ENCODE measurements at regions not wholly inside any gene's neighbourhood (a gene's known extent, or its start where the extent isn't known, plus 50 kb on each side); places are given as distances from the start of the nearest gene placed in this dataset.

- H3K4me3 ChIP-seq: no peak overlapping the region
- Mint-ChIP-seq H3K9me3 (no peaks in the 10 kb centered on the region; the same call in 2 of the 3 replicates), H3K4me1 (no peaks in the 10 kb centered on the region), H3K36me3 (ENCODE audit: low read depth) (no peaks in the 10 kb centered on the region), H3K27ac (no peak overlapping the region), H3K27me3 (ENCODE audit: insufficient read depth, low read depth, poor library complexity) (no peaks in the 10 kb centered on the region), H3K4me3 (no peak overlapping the region)
- no peaks in the 10 kb centered on the region for H4K20me1 ChIP-seq (replicated peaks; ENCODE audit: insufficient read depth)
- no peaks in the 10 kb centered on the region for H3K79me2 ChIP-seq (replicated peaks; ENCODE audit: insufficient read depth)
- no peak overlapping the region for H2AFZ ChIP-seq
- H3K27me3 ChIP-seq (ENCODE audit: insufficient read depth): no peaks in the 10 kb centered on the region
- H3K27ac ChIP-seq (ENCODE audit: low read depth): no peak overlapping the region
- H3F3A ChIP-seq (replicated peaks; ENCODE audit: low read depth): no peaks in the 10 kb centered on the region
- ATAC-seq (no peak), DNase-seq (ENCODE audit: low spot score) (no peak)
- H3K4me2 ChIP-seq: no peak overlapping the region
- H3K36me3 ChIP-seq (ENCODE audit: insufficient read depth): no peaks in the 10 kb centered on the region
- TF ChIP-seq ETS1 (IDR thresholded peaks at IDR 0.05) (no peak), NANOG (IDR thresholded peaks at IDR 0.05; ENCODE audit: borderline replicate concordance) (no peak), STAT1 (IDR thresholded peaks at IDR 0.05; ENCODE audit: unreplicated experiment) (no peak), ZNF114 (CRISPR knock-in tag; IDR thresholded peaks at IDR 0.05) (no peak), POLR2AphosphoS5 (IDR thresholded peaks at IDR 0.05; ENCODE audit: low read depth) (no peak), EZH2 (IDR thresholded peaks at IDR 0.05; ENCODE audit: low read depth, unreplicated experiment) (no peak), CTCF (conservative IDR thresholded peaks at IDR 0.05; ENCODE audit: low read depth in 2 of 2) (no peak), CREB1 (CRISPR knock-in tag; IDR thresholded peaks at IDR 0.05; ENCODE audit: low read depth) (no peak), ZNF331 (CRISPR knock-in tag; IDR thresholded peaks at IDR 0.05; ENCODE audit: low read depth) (no peak), JUNB (IDR thresholded peaks at IDR 0.05; ENCODE audit: unreplicated experiment) (no peak), EZH2phosphoT487 (IDR thresholded peaks at IDR 0.05; ENCODE audit: unreplicated experiment) (no peak)
- TF ChIP-seq, protein P1, sequence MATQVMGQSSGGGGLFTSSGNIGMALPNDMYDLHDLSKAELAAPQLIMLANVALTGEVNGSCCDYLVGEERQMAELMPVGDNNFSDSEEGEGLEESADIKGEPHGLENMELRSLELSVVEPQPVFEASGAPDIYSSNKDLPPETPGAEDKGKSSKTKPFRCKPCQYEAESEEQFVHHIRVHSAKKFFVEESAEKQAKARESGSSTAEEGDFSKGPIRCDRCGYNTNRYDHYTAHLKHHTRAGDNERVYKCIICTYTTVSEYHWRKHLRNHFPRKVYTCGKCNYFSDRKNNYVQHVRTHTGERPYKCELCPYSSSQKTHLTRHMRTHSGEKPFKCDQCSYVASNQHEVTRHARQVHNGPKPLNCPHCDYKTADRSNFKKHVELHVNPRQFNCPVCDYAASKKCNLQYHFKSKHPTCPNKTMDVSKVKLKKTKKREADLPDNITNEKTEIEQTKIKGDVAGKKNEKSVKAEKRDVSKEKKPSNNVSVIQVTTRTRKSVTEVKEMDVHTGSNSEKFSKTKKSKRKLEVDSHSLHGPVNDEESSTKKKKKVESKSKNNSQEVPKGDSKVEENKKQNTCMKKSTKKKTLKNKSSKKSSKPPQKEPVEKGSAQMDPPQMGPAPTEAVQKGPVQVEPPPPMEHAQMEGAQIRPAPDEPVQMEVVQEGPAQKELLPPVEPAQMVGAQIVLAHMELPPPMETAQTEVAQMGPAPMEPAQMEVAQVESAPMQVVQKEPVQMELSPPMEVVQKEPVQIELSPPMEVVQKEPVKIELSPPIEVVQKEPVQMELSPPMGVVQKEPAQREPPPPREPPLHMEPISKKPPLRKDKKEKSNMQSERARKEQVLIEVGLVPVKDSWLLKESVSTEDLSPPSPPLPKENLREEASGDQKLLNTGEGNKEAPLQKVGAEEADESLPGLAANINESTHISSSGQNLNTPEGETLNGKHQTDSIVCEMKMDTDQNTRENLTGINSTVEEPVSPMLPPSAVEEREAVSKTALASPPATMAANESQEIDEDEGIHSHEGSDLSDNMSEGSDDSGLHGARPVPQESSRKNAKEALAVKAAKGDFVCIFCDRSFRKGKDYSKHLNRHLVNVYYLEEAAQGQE (IDR thresholded peaks at IDR 0.05; ENCODE audit: unreplicated experiment): no peak
- TF ChIP-seq, protein P2, sequence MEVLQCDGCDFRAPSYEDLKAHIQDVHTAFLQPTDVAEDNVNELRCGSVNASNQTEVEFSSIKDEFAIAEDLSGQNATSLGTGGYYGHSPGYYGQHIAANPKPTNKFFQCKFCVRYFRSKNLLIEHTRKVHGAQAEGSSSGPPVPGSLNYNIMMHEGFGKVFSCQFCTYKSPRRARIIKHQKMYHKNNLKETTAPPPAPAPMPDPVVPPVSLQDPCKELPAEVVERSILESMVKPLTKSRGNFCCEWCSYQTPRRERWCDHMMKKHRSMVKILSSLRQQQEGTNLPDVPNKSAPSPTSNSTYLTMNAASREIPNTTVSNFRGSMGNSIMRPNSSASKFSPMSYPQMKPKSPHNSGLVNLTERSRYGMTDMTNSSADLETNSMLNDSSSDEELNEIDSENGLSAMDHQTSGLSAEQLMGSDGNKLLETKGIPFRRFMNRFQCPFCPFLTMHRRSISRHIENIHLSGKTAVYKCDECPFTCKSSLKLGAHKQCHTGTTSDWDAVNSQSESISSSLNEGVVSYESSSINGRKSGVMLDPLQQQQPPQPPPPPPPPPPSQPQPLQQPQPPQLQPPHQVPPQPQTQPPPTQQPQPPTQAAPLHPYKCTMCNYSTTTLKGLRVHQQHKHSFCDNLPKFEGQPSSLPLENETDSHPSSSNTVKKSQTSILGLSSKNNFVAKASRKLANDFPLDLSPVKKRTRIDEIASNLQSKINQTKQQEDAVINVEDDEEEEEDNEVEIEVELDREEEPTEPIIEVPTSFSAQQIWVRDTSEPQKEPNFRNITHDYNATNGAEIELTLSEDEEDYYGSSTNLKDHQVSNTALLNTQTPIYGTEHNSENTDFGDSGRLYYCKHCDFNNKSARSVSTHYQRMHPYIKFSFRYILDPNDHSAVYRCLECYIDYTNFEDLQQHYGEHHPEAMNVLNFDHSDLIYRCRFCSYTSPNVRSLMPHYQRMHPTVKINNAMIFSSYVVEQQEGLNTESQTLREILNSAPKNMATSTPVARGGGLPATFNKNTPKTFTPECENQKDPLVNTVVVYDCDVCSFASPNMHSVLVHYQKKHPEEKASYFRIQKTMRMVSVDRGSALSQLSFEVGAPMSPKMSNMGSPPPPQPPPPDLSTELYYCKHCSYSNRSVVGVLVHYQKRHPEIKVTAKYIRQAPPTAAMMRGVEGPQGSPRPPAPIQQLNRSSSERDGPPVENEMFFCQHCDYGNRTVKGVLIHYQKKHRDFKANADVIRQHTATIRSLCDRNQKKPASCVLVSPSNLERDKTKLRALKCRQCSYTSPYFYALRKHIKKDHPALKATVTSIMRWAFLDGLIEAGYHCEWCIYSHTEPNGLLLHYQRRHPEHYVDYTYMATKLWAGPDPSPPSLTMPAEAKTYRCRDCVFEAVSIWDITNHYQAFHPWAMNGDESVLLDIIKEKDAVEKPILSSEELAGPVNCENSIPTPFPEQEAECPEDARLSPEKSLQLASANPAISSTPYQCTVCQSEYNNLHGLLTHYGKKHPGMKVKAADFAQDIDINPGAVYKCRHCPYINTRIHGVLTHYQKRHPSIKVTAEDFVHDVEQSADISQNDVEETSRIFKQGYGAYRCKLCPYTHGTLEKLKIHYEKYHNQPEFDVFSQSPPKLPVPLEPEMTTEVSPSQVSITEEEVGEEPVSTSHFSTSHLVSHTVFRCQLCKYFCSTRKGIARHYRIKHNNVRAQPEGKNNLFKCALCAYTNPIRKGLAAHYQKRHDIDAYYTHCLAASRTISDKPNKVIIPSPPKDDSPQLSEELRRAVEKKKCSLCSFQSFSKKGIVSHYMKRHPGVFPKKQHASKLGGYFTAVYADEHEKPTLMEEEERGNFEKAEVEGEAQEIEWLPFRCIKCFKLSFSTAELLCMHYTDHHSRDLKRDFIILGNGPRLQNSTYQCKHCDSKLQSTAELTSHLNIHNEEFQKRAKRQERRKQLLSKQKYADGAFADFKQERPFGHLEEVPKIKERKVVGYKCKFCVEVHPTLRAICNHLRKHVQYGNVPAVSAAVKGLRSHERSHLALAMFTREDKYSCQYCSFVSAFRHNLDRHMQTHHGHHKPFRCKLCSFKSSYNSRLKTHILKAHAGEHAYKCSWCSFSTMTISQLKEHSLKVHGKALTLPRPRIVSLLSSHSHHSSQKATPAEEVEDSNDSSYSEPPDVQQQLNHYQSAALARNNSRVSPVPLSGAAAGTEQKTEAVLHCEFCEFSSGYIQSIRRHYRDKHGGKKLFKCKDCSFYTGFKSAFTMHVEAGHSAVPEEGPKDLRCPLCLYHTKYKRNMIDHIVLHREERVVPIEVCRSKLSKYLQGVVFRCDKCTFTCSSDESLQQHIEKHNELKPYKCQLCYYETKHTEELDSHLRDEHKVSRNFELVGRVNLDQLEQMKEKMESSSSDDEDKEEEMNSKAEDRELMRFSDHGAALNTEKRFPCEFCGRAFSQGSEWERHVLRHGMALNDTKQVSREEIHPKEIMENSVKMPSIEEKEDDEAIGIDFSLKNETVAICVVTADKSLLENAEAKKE (CRISPR knock-in tag; IDR thresholded peaks at IDR 0.05): no peak
- no peaks in the 10 kb centered on the region for H3K4me1 ChIP-seq (ENCODE audit: insufficient read depth)
- peaks cover 42% of the 10 kb centered on the region for H3K9me2 ChIP-seq (ENCODE audit: insufficient read depth)
Measured at GRCh38 chr4:10253765-10254164, 137.2 kb upstream of the WDR1 start.

Measured in GM23338 (cell line).